Activated CD4-positive, alpha-beta T cell treated with anti-CD3 and anti-CD28 coated beads, Interleukin-2, amount 10 ng/mL, durations not matched to agents 7 days and 5 days (primary cell): ENCODE measurements at regions not wholly inside any gene's neighbourhood (a gene's known extent, or its start where the extent isn't known, plus 50 kb on each side); places are given as distances from the start of the nearest gene placed in this dataset.

Experiments used
- CTCF ChIA-PET: fragments of 350-600 bp; sonication (Branson Sonifier 250); formaldehyde crosslinking; loops from one replicate; lab custom pipeline; 2021; ENCODE audit warnings: antibody characterized with exemption; lab: Charles Lee
- POLR2A ChIA-PET: fragments of 350-600 bp; sonication (Branson Sonifier 250); formaldehyde crosslinking; loops from one replicate; lab custom pipeline; 2021; ENCODE audit warnings: antibody characterized with exemption; lab: Charles Lee
- DNase-seq: peaks from one replicate; pipeline ENCODE4 v3.0.0-alpha.2; 2020
- H3K27ac Mint-ChIP-seq: one replicate; pipeline ENCODE4 v1.8.0; 2021; ENCODE audit warnings: mild to moderate bottlenecking, moderate library complexity, mixed read lengths
- H3K27me3 Mint-ChIP-seq: one replicate; pipeline ENCODE4 v1.8.0; 2021; ENCODE audit warnings: mixed read lengths
- H3K36me3 Mint-ChIP-seq: one replicate; pipeline ENCODE4 v1.8.0; 2021; ENCODE audit warnings: low read depth, mixed read lengths
- H3K4me1 Mint-ChIP-seq: one replicate; pipeline ENCODE4 v1.8.0; 2021; ENCODE audit warnings: mixed read lengths
- H3K4me3 Mint-ChIP-seq: one replicate; pipeline ENCODE4 v1.8.0; 2021; ENCODE audit warnings: mild to moderate bottlenecking, moderate library complexity, mixed read lengths
- H3K9me3 Mint-ChIP-seq: one replicate; pipeline ENCODE4 v1.8.0; 2021; ENCODE audit warnings: mixed read lengths

DNA sequence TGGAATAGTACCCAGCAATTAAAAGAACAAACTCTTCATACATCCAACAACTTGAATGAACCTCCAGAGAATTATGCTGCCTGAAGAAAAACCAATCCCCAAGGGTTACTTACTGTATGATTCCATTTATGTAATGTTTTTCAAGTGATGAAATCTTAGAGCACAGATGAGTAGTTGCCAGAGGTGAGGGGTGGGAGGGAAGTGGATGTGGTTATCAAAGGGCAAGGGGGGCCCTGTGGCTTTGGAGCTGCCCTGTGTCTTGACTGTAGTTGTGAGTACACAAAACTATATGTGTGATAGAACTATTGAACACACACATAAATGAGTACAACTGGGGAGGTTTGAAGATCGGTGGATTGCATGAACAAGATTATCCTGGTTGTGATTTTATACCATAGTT, 115.8 kb upstream of the SLC25A48 start:
- CTCF ChIA-PET: no interaction called here
- Mint-ChIP-seq H3K27ac (no peak overlapping the region), H3K4me1 (no peaks in the 10 kb centered on the region), H3K4me3 (no peak overlapping the region), H3K36me3 (no peaks in the 10 kb centered on the region), H3K9me3 (no peaks in the 10 kb centered on the region), H3K27me3 (no peaks in the 10 kb centered on the region)
- DNase-seq: no peak
- POLR2A ChIA-PET: no interaction called here

DNA sequence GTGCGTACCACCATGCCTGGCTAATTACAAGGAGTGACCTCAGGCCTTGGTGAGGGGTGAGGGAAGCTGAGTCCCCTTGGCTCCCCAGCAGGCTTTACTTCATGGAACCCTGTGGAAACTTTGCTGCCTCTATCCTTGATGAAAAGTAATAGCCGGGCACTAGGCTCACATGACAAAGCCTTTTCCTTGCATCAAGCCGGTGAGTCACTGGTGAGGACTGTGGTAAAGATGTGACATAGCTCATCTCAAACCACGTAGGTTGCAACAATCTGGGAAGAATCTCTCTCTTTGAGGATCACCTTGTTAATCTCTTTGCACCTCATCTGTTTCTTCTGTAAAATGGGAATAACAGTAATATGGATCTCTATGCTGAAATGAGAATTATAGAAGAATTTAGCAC, 116.3 kb upstream of the SLC25A48 start:
- Mint-ChIP-seq H3K27ac (no peak overlapping the region), H3K27me3 (no peaks in the 10 kb centered on the region), H3K4me1 (no peaks in the 10 kb centered on the region), H3K4me3 (no peak overlapping the region), H3K9me3 (no peaks in the 10 kb centered on the region), H3K36me3 (no peaks in the 10 kb centered on the region)
- no peak for DNase-seq
- POLR2A ChIA-PET: no interaction called here
- CTCF ChIA-PET: no interaction called here

DNA sequence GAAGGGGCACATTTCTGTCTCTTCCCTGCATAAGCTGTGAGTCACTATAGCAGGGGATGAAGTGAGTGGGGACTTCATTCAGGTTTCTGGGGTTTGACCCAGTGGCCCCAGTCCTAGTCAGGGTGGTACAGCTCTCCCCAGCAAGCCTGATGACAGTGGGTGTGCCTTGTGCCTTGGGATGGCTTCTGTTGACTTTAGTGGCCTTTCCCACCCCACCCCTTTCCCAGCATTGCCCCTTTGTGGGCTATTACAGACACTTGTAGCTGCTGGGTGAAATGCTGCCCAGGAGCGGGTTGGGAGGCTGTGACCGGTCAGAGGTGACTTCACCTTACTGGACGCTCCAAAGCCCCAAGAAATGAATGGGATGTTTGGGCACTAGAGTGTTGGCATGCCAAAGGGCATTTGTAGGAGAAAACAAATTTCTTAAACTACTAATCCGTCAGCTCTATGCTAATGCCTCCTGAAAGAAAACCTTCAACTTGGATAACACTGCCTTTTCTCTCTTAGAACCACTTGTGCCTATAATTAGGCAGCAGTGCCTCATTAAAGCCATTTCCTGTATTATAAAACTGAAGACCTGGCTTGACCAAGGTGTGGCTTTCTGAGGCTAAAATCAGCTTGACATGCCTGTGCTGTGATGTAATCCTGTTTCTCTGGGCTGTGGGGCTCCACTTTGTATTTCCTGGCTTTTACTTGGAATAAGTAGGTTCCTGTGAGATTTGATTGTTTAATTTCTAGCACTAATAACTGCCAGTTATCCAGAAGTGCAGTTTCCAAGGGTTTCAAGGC, 119.0 kb upstream of the SLC25A48 start:
- no peak overlapping the region for H3K27ac Mint-ChIP-seq
- H3K27me3 Mint-ChIP-seq: peaks cover 7% of the 10 kb centered on the region
- no peaks in the 10 kb centered on the region for H3K4me1 Mint-ChIP-seq
- H3K9me3 Mint-ChIP-seq: no peaks in the 10 kb centered on the region
- DNase-seq: no peak
- ChIA-PET POLR2A (no interaction called here), CTCF (no interaction called here)
- H3K4me3 Mint-ChIP-seq: no peak overlapping the region
- H3K36me3 Mint-ChIP-seq: no peaks in the 10 kb centered on the region

DNA sequence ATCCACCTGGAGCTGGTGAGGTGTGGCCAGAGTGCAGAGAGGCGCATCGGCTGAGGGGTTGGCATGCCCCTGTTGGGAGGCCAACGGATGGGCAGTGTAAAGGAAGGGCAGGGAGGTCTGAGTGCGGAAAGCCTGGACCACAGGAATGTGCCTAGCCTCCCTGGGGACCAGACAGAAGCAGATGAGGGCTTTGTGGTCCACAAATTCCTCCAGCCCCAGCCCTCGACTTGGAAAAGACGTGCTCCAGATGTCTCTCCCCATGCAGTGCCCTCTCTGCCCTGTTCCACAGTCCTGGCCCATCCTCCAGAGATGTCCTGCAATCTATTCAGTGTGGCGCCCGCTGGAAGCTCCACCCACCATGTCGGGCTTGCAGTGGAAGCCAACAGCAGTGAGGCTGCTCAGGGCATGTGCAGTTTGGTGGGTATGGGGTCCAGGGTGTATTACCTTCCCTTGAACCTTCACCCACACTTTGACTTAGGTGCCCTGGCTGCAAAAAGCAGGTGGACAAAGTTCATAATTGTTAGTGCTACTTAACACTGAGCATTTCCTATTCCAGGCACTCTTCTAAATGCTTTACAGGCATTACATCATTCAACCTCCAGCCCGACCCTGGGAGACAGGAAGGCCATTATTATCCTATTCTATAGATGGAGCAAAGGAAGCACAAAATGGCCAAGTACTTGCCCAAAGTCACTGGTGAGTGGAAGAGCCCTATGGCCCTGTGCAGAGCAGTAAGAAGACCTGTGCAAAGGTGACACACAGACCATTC, 120.2 kb upstream of the SLC25A48 start:
- Mint-ChIP-seq H3K27me3 (peaks cover 7% of the 10 kb centered on the region), H3K4me1 (no peaks in the 10 kb centered on the region), H3K27ac (no peak overlapping the region), H3K36me3 (no peaks in the 10 kb centered on the region), H3K9me3 (no peaks in the 10 kb centered on the region), H3K4me3 (no peak overlapping the region)
- POLR2A ChIA-PET: no interaction called here
- DNase-seq: no peak
- CTCF ChIA-PET: no interaction called here

DNA sequence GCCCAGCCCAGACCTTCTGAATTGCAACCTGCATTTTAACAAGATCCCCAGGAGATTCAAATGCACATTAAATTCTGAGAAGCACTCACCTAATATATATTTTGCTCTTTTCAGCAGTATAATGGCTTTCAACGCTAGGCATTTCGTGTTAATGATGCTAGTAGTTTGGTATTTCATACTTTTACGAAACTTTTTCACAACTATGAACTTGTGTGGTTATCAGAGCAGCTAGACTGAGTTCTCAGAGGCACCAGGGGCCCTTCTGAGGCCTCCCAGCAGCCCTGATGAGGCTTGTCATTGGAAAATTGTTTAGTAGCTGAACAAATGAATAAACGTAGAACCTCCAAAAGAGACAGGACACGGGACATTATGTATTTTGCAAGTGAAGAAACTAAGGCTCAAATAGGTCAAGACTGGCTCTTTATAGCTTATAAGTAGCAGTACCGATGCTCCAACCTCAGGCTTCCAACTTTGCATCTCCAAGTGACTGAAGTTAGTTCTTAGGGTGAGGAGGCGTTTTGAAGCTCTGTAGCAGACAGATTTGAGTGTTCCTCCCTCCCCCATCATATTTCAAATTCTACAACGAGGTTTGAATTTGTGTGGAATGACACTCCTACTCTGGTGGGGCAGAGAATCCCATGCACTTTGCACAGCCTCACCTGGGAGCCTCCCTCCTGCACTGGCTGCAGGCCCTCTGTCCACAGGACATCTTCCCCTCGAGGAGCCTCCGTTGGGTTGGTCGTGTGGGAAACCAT, 121.1 kb upstream of the SLC25A48 start:
- no peak overlapping the region for H3K4me3 Mint-ChIP-seq
- H3K9me3 Mint-ChIP-seq: no peaks in the 10 kb centered on the region
- no peaks in the 10 kb centered on the region for H3K36me3 Mint-ChIP-seq
- ChIA-PET POLR2A (no interaction called here), CTCF (no interaction called here)
- DNase-seq: no peak
- no peak overlapping the region for H3K27ac Mint-ChIP-seq
- peaks cover 7% of the 10 kb centered on the region for H3K27me3 Mint-ChIP-seq
- H3K4me1 Mint-ChIP-seq: no peaks in the 10 kb centered on the region

DNA sequence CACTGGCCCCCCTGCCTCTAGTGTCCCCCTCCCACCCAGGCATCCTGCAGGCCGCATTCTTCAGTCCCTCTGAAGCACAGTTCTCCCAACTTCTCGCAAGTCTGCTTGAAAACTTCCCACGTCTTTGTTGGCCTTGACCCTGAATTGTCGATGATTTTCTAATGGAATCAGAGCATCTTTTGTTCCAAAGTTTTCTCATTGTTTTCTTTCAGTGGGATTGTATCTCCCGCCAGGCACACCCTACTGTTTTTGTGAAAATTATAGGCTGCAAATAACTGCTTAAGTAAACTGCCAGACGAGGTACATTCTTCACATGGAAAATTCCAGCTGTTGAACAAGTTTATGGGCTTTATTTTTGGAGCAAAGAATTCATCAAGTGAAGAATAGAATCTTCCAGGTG, 122.6 kb upstream of the SLC25A48 start:
- Mint-ChIP-seq H3K27me3 (peaks cover 7% of the 10 kb centered on the region), H3K4me3 (no peak overlapping the region), H3K27ac (no peak overlapping the region), H3K4me1 (no peaks in the 10 kb centered on the region), H3K36me3 (no peaks in the 10 kb centered on the region), H3K9me3 (no peaks in the 10 kb centered on the region)
- DNase-seq: no peak
- ChIA-PET POLR2A (no interaction called here), CTCF (no interaction called here)

DNA sequence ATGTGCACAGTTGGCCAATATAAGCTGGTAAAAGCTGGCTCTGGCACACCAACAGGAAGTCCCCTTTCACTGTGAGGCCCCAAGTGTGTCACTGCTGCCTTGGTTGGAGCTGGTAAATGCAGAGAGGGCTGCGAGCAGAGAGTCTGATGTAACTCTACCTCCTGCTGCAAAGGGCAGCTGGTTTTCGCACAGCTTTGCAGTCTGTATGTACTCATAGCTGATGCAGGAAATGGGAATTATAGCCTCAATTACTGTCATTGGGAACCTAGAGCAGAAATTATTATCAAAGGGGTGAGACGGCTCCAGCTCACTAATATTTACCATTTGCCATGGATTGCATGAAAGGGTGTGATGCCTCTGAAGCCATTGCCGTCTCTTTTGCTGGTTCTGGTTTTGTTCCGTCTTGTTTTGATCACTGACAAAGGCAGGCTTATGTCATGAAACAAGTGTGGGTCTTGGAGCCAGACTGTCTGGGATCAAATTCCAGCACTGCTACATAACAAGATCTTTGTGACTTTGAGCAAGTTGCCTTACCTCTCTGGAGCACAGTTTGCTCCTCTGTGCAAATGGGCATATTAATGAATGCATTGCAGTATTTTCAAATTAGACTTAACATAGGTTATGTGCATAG, 124.3 kb upstream of the SLC25A48 start:
- DNase-seq: no peak
- CTCF ChIA-PET: no interaction called here
- H3K27ac Mint-ChIP-seq: no peak overlapping the region
- no peaks in the 10 kb centered on the region for H3K36me3 Mint-ChIP-seq
- H3K9me3 Mint-ChIP-seq: no peaks in the 10 kb centered on the region
- H3K27me3 Mint-ChIP-seq: peaks cover 7% of the 10 kb centered on the region
- H3K4me1 Mint-ChIP-seq: no peaks in the 10 kb centered on the region
- no peak overlapping the region for H3K4me3 Mint-ChIP-seq
- POLR2A ChIA-PET: no interaction called here

DNA sequence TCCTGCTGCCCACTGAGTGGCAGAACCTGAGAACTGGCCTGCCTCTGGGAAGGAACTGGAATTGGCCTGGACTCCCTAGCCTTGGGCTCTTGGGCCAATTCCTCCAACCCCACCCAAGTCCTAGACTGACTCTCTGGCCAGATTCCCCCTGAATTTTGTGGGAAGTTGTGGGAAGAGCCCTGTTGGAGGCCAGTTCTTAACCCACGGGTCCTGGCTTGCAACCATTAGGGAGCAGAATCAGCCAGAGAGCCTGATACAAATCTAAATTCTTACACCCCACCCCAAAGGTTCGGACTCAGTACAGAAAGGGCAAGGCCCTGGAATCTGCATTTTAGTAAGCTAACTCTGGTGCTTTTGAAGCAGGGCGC, 125.3 kb upstream of the SLC25A48 start:
- no peaks in the 10 kb centered on the region for H3K9me3 Mint-ChIP-seq
- ChIA-PET CTCF (no interaction called here), POLR2A (no interaction called here)
- no peaks in the 10 kb centered on the region for H3K4me1 Mint-ChIP-seq
- no peak overlapping the region for H3K4me3 Mint-ChIP-seq
- peaks cover 7% of the 10 kb centered on the region for H3K27me3 Mint-ChIP-seq
- no peaks in the 10 kb centered on the region for H3K36me3 Mint-ChIP-seq
- H3K27ac Mint-ChIP-seq: no peak overlapping the region
- no peak for DNase-seq

DNA sequence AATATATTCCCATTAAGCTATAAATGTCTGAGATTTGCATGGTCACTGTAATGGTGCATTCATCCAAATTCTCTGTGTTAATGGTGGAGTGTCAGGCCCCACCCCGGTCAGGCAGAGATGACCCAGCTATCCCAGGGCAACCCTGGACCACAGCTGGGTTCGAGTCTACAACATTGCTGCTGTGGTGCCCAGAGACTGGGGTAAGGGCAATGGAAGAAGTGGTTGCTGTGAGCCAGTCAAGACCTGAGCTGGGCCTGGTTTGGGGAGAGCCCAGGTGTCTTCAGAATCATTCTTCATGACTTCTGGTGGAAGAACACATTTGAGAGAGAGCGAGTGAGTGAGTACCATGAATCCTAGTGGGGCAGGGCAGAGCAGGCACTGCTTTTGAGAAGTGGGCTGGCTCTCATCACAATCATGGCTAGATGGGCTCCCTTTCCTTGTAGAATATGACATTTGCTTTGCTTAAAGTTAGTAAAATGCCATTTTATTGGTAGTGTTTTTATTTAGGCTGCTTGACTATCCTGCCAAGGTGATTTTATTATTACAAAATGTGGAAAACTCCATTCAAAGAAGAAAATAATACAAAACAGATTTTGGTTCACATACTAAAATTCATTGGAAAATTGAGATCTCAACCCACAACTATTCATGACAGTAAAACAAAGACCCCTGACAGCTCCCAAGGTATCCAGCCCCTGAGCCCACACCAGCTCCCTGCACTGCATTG, 125.8 kb upstream of the SLC25A48 start:
- no peak for DNase-seq
- Mint-ChIP-seq H3K9me3 (no peaks in the 10 kb centered on the region), H3K4me1 (no peaks in the 10 kb centered on the region), H3K4me3 (no peak overlapping the region), H3K27me3 (peaks cover 7% of the 10 kb centered on the region), H3K27ac (no peak overlapping the region), H3K36me3 (no peaks in the 10 kb centered on the region)
- CTCF ChIA-PET: no interaction called here
- POLR2A ChIA-PET: no interaction called here

DNA sequence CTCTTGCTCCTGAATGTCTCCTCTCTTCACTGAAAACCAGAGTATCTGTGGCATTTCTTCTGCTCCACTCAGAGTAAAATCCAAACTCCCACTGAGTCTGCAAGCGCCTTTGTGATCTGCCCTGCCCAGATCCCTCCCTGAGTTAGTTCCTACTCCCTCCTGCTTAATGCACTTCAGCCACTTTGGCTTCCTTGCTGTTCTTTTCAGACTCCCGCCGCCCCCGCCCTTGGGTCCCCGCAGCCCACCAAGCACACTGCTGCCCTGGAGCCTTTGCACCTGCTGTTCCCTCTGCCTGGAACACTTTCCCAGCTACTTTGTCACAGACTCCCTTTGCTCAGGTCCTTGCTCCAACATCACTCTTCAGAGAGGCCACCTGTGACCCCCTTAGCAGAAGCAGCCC, 127.2 kb upstream of the SLC25A48 start:
- DNase-seq: no peak
- no peaks in the 10 kb centered on the region for H3K9me3 Mint-ChIP-seq
- no peaks in the 10 kb centered on the region for H3K4me1 Mint-ChIP-seq
- no peaks in the 10 kb centered on the region for H3K36me3 Mint-ChIP-seq
- H3K4me3 Mint-ChIP-seq: no peak overlapping the region
- H3K27me3 Mint-ChIP-seq: peaks cover 7% of the 10 kb centered on the region
- ChIA-PET CTCF (no interaction called here), POLR2A (no interaction called here)
- no peak overlapping the region for H3K27ac Mint-ChIP-seq

DNA sequence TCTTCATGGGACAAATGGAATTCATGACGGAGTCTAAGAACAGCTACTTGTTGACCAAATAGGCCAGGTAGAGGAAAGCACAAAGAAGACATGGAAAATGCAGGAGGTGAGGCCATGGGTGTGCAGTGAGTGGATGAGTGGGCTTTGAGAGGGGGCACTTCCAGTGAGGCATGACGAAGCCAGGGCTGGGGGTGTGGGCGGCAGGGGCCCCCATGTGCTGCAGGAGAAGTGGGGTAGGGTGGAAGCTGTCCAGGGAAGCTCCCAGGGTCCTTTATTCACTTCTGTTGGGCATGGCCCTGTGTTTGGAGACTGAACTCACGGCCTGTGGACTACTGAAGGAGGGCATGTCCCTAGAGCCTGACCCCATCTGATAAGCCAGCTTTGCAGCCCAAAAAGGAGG, 127.6 kb upstream of the SLC25A48 start:
- H3K36me3 Mint-ChIP-seq: no peaks in the 10 kb centered on the region
- H3K27ac Mint-ChIP-seq: no peak overlapping the region
- no peaks in the 10 kb centered on the region for H3K9me3 Mint-ChIP-seq
- POLR2A ChIA-PET: no interaction called here
- no peaks in the 10 kb centered on the region for H3K4me1 Mint-ChIP-seq
- H3K27me3 Mint-ChIP-seq: peaks cover 7% of the 10 kb centered on the region
- H3K4me3 Mint-ChIP-seq: no peak overlapping the region
- CTCF ChIA-PET: no interaction called here
- DNase-seq: no peak

DNA sequence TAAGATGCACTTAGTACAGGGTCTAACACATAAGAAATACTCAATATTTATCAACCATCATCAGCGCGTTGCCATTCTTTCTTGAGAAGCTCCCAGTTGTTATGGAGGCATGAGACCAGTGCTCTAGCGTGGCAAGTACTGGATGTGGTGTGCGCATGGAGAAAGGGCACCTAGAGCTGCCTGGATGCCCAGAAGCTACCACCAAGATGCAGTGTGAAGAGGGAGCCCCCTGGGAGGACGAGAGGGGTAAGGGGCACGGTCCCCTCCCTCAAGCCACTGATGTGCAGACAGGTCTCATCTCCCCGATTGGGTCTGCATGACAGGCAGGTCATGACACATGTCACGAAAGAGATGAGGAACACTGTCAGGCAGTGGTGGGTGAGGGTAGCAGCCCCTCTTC, 127.7 kb upstream of the CXCL14 start:
- Mint-ChIP-seq H3K9me3 (no peaks in the 10 kb centered on the region), H3K4me3 (no peak overlapping the region), H3K36me3 (no peaks in the 10 kb centered on the region), H3K4me1 (no peaks in the 10 kb centered on the region), H3K27me3 (peaks cover 2% of the 10 kb centered on the region), H3K27ac (no peak overlapping the region)
- ChIA-PET CTCF (no interaction called here), POLR2A (no interaction called here)
- DNase-seq: no peak
